Adrenal gland (tissue), 5 donors: ENCODE measurements at regions not wholly inside any gene's neighbourhood (a gene's known extent, or its start where the extent isn't known, plus 50 kb on each side); places are given as distances from the start of the nearest gene placed in this dataset.

Source experiments
- CTCF ChIP-seq, 6 experiments: fragments of 450-650 bp in 4 of 6; fragments of 200-600 bp in 2 of 6; sonication (generic) in 1 of 6; IDR thresholded peaks; 1 replicate in 5 of 6; 2 replicates in 1 of 6; pipeline versions ENCODE4 v1.5.1 to v1.8.0; 2016 to 2021; ENCODE audit warnings: antibody characterized with exemption in 6 of 6, mild to moderate bottlenecking in 2 of 6, moderate library complexity in 1 of 6
- POLR2A ChIP-seq, 2 donors: fragments of 450-650 bp; IDR thresholded peaks; one replicate each; pipeline ENCODE4 v1.6.1; 2017; ENCODE audit warnings: antibody characterized with exemption in 2 of 2, mild to moderate bottlenecking in 2 of 2, moderate library complexity in 1 of 2
- donor health status: DM: no; HTN: no; CAD: no.

GRCh38 chr9:22857316-22857715 lies 410.7 kb downstream of the DMRTA1 start:
- TF ChIP-seq CTCF (IDR thresholded peaks at IDR 0.05) (no peak), POLR2A (IDR thresholded peaks at IDR 0.05) (no peak)
